ACC112 (cell line): ENCODE measurements at regions not wholly inside any gene's neighbourhood (a gene's known extent, or its start where the extent isn't known, plus 50 kb on each side); places are given as distances from the start of the nearest gene placed in this dataset.

Experiments used
- H2AFZ ChIP-seq: fragments of 200-600 bp; sonication (generic); one replicate; pipeline ENCODE4 v1.6.0; 2017; ENCODE audit warnings: antibody characterized with exemption, low read length; ENCODE audit not compliant: unreplicated experiment
- H3K27ac ChIP-seq: fragments of 200-600 bp; sonication (generic); 2 replicates; pipeline ENCODE4 v1.5.1; 2014; ENCODE audit warnings: low read depth, mild to moderate bottlenecking, antibody characterized with exemption, low read length, moderate library complexity
- H3K27me3 ChIP-seq: fragments of 200-600 bp; sonication (generic); 2 replicates; pipeline ENCODE4 v1.6.1; 2014; ENCODE audit warnings: mild to moderate bottlenecking, antibody characterized with exemption, low read length, moderate library complexity, mixed read lengths; ENCODE audit not compliant: insufficient read depth
- H3K36me3 ChIP-seq: fragments of 200-600 bp; sonication (generic); 2 replicates; pipeline ENCODE4 v1.6.1; 2016; ENCODE audit warnings: mild to moderate bottlenecking, antibody characterized with exemption, low read length, moderate library complexity, mixed read lengths; ENCODE audit not compliant: insufficient read depth
- H3K4me1 ChIP-seq: fragments of 200-600 bp; sonication (generic); one replicate; pipeline ENCODE4 v1.6.1; 2016; ENCODE audit warnings: low read length, mixed read lengths; ENCODE audit not compliant: insufficient read depth, unreplicated experiment, control insufficient read depth
- H3K4me3 ChIP-seq: fragments of 200-600 bp; sonication (generic); 2 replicates; pipeline ENCODE4 v1.5.1; 2014; ENCODE audit warnings: mild to moderate bottlenecking, low read depth, low read length
- H3K79me2 ChIP-seq: fragments of 200-600 bp; sonication (generic); one replicate; pipeline ENCODE4 v1.6.0; 2016; ENCODE audit warnings: low read length; ENCODE audit not compliant: control insufficient read depth, unreplicated experiment, insufficient read depth

DNA sequence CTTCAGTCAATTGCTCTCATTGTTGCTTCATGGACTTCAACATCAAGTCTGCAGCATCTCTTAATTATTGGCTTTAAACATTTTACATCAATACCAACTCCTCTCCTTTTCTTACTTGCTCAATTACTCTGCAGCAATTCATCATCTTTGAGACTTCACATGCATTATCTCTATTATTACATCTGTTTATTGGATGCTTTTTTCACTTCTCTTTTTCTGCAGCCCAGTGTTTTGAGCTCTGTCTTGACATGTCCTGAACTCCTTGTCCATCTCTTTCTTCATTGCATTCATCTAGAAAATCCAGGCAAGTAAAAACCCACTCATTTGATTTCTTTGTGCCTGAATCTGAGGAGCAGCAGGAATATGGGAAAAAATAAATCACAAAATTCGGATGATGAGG, 647.9 kb downstream of the PLCL1 start:
- no peaks in the 10 kb centered on the region for H3K27me3 ChIP-seq
- H3K27ac ChIP-seq = no peak overlapping the region

DNA sequence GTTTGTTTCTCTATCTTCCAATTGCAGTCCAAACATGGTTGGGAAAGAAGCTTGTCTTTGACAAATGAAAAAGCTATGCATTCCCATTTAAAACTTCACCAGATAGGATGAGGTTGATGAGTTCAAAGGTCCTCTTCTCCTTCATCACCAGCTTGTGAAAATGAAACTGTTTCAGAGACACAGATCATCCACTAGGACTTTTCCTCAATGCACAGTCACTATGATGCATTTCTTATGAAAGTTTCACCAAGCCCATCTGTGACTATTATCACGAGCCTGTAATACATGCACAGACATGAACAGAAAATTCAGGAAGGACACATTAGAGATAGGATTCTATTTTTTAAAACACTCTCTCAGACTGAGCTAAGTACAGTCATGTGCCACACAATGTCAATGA, 644.4 kb downstream of the PLCL1 start:
- no peak overlapping the region for H2AFZ ChIP-seq

More for the DNA sequence above, 647.9 kb downstream of the PLCL1 start:
- no peaks in the 10 kb centered on the region for H3K4me1 ChIP-seq
- no peaks in the 10 kb centered on the region for H3K36me3 ChIP-seq
- no peak overlapping the region for H3K4me3 ChIP-seq
- no peak overlapping the region for H2AFZ ChIP-seq
- no peaks in the 10 kb centered on the region for H3K79me2 ChIP-seq

GRCh38 chr2:198444800-198445287, 640.5 kb downstream of the PLCL1 start:
- Histone ChIP-seq H3K79me2 (no peaks in the 10 kb centered on the region), H3K4me1 (no peaks in the 10 kb centered on the region), H3K4me3 (no peak overlapping the region), H2AFZ (no peak overlapping the region), H3K36me3 (no peaks in the 10 kb centered on the region), H3K27me3 (no peaks in the 10 kb centered on the region), H3K27ac (no peak overlapping the region)

More for the DNA sequence above, 644.4 kb downstream of the PLCL1 start:
- no peaks in the 10 kb centered on the region for H3K27me3 ChIP-seq
- no peak overlapping the region for H3K27ac ChIP-seq
- H3K36me3 ChIP-seq = no peaks in the 10 kb centered on the region
- H3K4me1 ChIP-seq = no peaks in the 10 kb centered on the region
- no peak overlapping the region for H3K4me3 ChIP-seq
- no peaks in the 10 kb centered on the region for H3K79me2 ChIP-seq

DNA sequence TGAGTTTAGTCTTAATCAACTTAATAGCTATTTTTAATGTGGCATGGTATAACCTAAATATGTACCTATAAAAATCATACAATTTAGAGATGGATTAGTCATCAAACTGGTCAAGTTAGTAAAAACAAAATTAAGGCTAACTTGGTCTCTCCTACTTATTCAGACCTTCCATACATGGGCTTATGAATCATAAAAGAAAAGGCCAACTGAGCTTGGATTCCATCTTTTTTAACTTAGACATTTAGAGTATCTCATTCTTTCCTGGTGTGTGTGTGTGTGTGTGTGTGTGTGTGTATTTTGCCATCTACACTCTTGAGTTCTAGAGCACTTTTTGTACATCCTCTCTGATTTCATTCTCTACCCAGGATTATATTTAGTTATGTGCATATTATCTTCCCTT, 637.5 kb downstream of the PLCL1 start:
- no peak overlapping the region for H3K4me3 ChIP-seq
- no peak overlapping the region for H2AFZ ChIP-seq
- H3K79me2 ChIP-seq = no peaks in the 10 kb centered on the region
- H3K4me1 ChIP-seq = no peaks in the 10 kb centered on the region
- no peaks in the 10 kb centered on the region for H3K27me3 ChIP-seq
- H3K36me3 ChIP-seq = no peaks in the 10 kb centered on the region
- H3K27ac ChIP-seq = no peak overlapping the region

DNA sequence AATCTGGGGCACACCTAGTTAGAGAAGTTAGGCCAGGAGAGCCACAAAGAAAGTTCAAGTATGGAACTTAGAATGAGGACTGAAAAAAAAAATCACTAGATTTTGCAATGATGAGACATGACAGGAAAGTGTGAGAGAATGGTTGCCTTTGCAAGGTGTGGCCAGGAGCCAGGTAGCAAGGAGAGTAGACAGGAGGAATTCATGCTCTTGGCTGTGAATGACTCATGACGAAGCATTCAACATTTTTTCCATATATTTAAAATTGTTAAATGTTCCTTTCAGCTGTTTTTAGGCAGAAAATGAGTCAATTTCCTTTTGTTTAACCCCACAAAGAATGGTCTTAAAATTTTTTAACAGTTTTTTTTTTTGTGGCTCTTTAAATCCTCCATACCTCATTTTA, 636.9 kb downstream of the PLCL1 start:
- no peaks in the 10 kb centered on the region for H3K27me3 ChIP-seq
- no peak overlapping the region for H3K4me3 ChIP-seq
- no peaks in the 10 kb centered on the region for H3K36me3 ChIP-seq
- no peak overlapping the region for H2AFZ ChIP-seq
- H3K27ac ChIP-seq = no peak overlapping the region
- no peaks in the 10 kb centered on the region for H3K4me1 ChIP-seq
- no peaks in the 10 kb centered on the region for H3K79me2 ChIP-seq

DNA sequence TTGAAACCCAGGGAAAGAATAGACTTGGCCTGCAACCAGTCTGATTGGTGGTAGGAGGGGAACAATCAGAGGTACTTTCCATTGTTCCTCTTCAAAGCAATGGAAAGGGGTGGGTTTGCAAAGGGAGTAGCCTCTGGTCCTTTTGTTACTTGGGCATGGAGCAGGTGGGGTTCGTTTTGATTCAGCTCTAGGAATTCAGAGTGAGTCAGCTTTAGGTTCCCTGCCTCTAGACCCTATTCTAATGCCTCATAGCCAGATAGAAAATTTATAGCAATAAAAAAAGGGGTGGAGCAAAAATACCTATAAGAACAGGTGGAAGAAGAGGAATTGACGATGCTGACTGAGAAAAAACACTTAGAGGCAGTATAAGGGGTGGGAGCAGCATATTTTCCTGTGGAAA, 636.4 kb downstream of the PLCL1 start:
- Histone ChIP-seq H3K36me3 (no peaks in the 10 kb centered on the region), H3K4me1 (no peaks in the 10 kb centered on the region), H3K27me3 (no peaks in the 10 kb centered on the region), H3K4me3 (no peak overlapping the region), H2AFZ (no peak overlapping the region), H3K27ac (no peak overlapping the region), H3K79me2 (no peaks in the 10 kb centered on the region)

DNA sequence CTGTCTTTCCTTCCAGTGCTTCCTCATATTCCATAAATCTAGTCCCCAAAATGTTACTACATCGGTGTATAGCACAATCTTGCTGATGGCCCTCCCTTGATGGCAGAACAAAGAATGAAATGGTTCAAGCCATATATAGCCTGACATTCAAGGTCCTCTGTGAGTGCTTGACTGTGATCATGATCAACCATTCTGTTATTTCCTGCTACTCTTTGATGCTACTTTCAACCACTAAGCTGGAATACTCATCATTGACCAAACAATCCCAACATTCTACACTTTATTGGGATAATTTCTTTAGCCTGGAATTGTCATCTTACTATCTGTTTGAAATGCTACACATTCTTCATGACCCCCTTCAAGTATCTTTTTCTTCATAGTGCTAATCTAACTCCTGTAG, 633.9 kb downstream of the PLCL1 start:
- Histone ChIP-seq H3K27ac (no peak overlapping the region), H2AFZ (no peak overlapping the region), H3K27me3 (no peaks in the 10 kb centered on the region), H3K4me3 (no peak overlapping the region), H3K79me2 (no peaks in the 10 kb centered on the region), H3K36me3 (no peaks in the 10 kb centered on the region), H3K4me1 (no peaks in the 10 kb centered on the region)

DNA sequence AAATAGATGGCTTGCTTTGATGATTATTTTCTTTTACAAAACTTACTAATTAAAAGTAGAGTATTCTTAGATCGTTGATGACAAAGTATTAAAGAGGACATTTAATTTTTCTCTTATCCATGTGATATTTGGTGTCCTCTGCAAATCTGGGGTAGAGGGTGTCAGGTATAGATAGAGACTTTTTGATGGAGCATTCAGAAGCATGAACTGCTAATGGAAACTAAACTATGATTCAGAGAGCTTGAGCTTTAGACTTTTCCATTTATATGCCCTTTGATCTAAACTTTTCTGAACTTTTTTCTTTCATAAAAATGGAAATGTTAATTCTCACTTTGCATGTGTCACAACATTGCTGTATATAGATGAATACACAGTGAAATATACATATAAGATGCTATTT, 619.7 kb downstream of the PLCL1 start:
- H2AFZ ChIP-seq = no peak overlapping the region
- H3K4me3 ChIP-seq = no peak overlapping the region
- 0 out of 2 replicates have a peak, but pooled peaks cover 2% of the 10 kb centered on the region for H3K27me3 ChIP-seq
- no peak overlapping the region for H3K27ac ChIP-seq
- H3K79me2 ChIP-seq = no peaks in the 10 kb centered on the region
- H3K4me1 ChIP-seq = no peaks in the 10 kb centered on the region
- H3K36me3 ChIP-seq = no peaks in the 10 kb centered on the region

- peaks cover 20% of the 10 kb centered on the region; the same call in 1 of the 2 replicates for H3K27me3 ChIP-seq
- no peak overlapping the region for H2AFZ ChIP-seq
Measured at GRCh38 chr2:198417836-198418235, 613.4 kb downstream of the PLCL1 start.

GRCh38 chr2:198414976-198415375, 610.6 kb downstream of the PLCL1 start:
- Histone ChIP-seq H3K27me3 (peaks cover 24% of the 10 kb centered on the region; the same call in 1 of the 2 replicates), H3K79me2 (no peaks in the 10 kb centered on the region), H3K27ac (no peak overlapping the region), H3K4me3 (no peak overlapping the region), H3K36me3 (no peaks in the 10 kb centered on the region), H2AFZ (no peak overlapping the region), H3K4me1 (no peaks in the 10 kb centered on the region)

More at GRCh38 chr2:198417836-198418235, 613.4 kb downstream of the PLCL1 start:
- Histone ChIP-seq H3K4me3 (no peak overlapping the region), H3K79me2 (no peaks in the 10 kb centered on the region), H3K36me3 (no peaks in the 10 kb centered on the region), H3K27ac (no peak overlapping the region), H3K4me1 (no peaks in the 10 kb centered on the region)

GRCh38 chr2:198411936-198412335, 607.5 kb downstream of the PLCL1 start:
- H3K27ac ChIP-seq = no peak overlapping the region
- H3K36me3 ChIP-seq = no peaks in the 10 kb centered on the region
- H3K4me1 ChIP-seq = no peaks in the 10 kb centered on the region
- H2AFZ ChIP-seq = no peak overlapping the region
- H3K27me3 ChIP-seq = peaks cover 28% of the 10 kb centered on the region
- no peak overlapping the region for H3K4me3 ChIP-seq
- no peaks in the 10 kb centered on the region for H3K79me2 ChIP-seq
